Mesenchymal stem cell (in vitro differentiated cells and primary cell): ENCODE measurements at regions not wholly inside any gene's neighbourhood (a gene's known extent, or its start where the extent isn't known, plus 50 kb on each side); places are given as distances from the start of the nearest gene placed in this dataset.

ENCODE experiments used
- DNase-seq: peaks from one replicate; pipeline ENCODE4 v3.0.0-alpha.2; 2013
- H2AFZ ChIP-seq: one replicate; pipeline ENCODE4 v1.6.1; 2013; ENCODE audit warnings: low read depth, mild to moderate bottlenecking, control low read depth, inconsistent platforms, low read length, moderate library complexity
- H2AK5ac ChIP-seq: 2 replicates; pipeline ENCODE4 v1.6.1; 2013; ENCODE audit warnings: low read length, moderate library complexity, mild to moderate bottlenecking, inconsistent platforms; ENCODE audit not compliant: severe bottlenecking
- H2BK120ac ChIP-seq: one replicate; pipeline ENCODE4 v1.6.1; 2013; ENCODE audit warnings: low read depth, mild to moderate bottlenecking, inconsistent platforms, low read length, moderate library complexity
- H2BK12ac ChIP-seq, 2 experiments: one replicate each; pipeline ENCODE4 v1.6.1; 2013; ENCODE audit warnings: inconsistent platforms in 2 of 2, low read length in 2 of 2, mild to moderate bottlenecking in 2 of 2, moderate library complexity in 2 of 2, control low read depth in 1 of 2
- H2BK15ac ChIP-seq: one replicate; pipeline ENCODE4 v1.6.1; 2013; ENCODE audit warnings: mild to moderate bottlenecking, low read depth, inconsistent platforms; ENCODE audit not compliant: poor library complexity, severe bottlenecking
- H2BK5ac ChIP-seq: 2 replicates; pipeline ENCODE4 v1.6.1; 2013; ENCODE audit warnings: low read depth, mild to moderate bottlenecking, low read length, control low read depth, inconsistent platforms; ENCODE audit not compliant: poor library complexity, severe bottlenecking
- H3K14ac ChIP-seq, 2 experiments: one replicate each; pipeline ENCODE4 v1.6.1; 2013; ENCODE audit warnings: inconsistent platforms in 2 of 2, low read length in 2 of 2, control low read depth in 1 of 2, mild to moderate bottlenecking in 1 of 2, moderate library complexity in 1 of 2
- H3K18ac ChIP-seq, 2 experiments: one replicate each; pipeline ENCODE4 v1.6.1; 2013; ENCODE audit warnings: inconsistent platforms in 2 of 2, low read length in 2 of 2, control low read depth in 1 of 2, low read depth in 1 of 2, mild to moderate bottlenecking in 1 of 2
- H3K23ac ChIP-seq, 2 experiments: one replicate each; pipeline ENCODE4 v1.6.1; 2013; ENCODE audit warnings: inconsistent platforms in 2 of 2, low read length in 2 of 2, mild to moderate bottlenecking in 2 of 2, moderate library complexity in 2 of 2, control low read depth in 1 of 2
- H3K27ac ChIP-seq: 2 replicates; pipeline ENCODE4 v1.5.1; 2013; ENCODE audit warnings: mild to moderate bottlenecking, moderate library complexity, low read length, control low read depth, inconsistent platforms; ENCODE audit not compliant: poor library complexity, severe bottlenecking
- H3K27me3 ChIP-seq, 2 experiments: 2 replicates each; pipeline versions ENCODE4 v1.6.1 to v1.7.0; 2013; ENCODE audit warnings: low read length in 2 of 2, mild to moderate bottlenecking in 2 of 2, moderate library complexity in 2 of 2, control low read depth in 1 of 2, inconsistent platforms in 1 of 2; ENCODE audit not compliant: control insufficient read depth in 1 of 2, insufficient read depth in 1 of 2
- H3K36me3 ChIP-seq, 2 experiments: 2 replicates each; pipeline versions ENCODE4 v1.6.1 to v1.7.0; 2013; ENCODE audit warnings: low read length in 2 of 2, control low read depth in 1 of 2, inconsistent platforms in 1 of 2, low read depth in 1 of 2, mild to moderate bottlenecking in 1 of 2; ENCODE audit not compliant: insufficient read depth in 2 of 2, control insufficient read depth in 1 of 2
- H3K4ac ChIP-seq, 2 experiments: one replicate each; pipeline ENCODE4 v1.6.1; 2013; ENCODE audit warnings: inconsistent platforms in 2 of 2, low read length in 2 of 2, mild to moderate bottlenecking in 2 of 2, moderate library complexity in 2 of 2, control low read depth in 1 of 2, low read depth in 1 of 2
- H3K4me1 ChIP-seq: 2 replicates; pipeline ENCODE4 v1.6.1; 2013; ENCODE audit warnings: low read depth, low read length, control low read depth; ENCODE audit not compliant: control insufficient read depth, insufficient read depth
- H3K4me2 ChIP-seq: 2 replicates; pipeline ENCODE4 v1.6.1; 2013; ENCODE audit warnings: low read length, mild to moderate bottlenecking, inconsistent platforms; ENCODE audit not compliant: poor library complexity, severe bottlenecking
- H3K4me3 ChIP-seq, 2 experiments: 2 replicates each; pipeline versions ENCODE4 v1.5.1 to v1.7.0; 2013; ENCODE audit warnings: low read length in 2 of 2, mild to moderate bottlenecking in 2 of 2, control low read depth in 1 of 2, low read depth in 1 of 2; ENCODE audit not compliant: insufficient read depth in 1 of 2
- H3K79me1 ChIP-seq: replicated peaks from 2 replicates; pipeline ENCODE4 v1.6.1; 2013; ENCODE audit warnings: mild to moderate bottlenecking, control low read depth, low read length, inconsistent platforms; ENCODE audit not compliant: poor library complexity, severe bottlenecking
- H3K9ac ChIP-seq: 2 replicates; pipeline ENCODE4 v1.7.0; 2013; ENCODE audit warnings: mild to moderate bottlenecking, low read length, moderate library complexity
- H3K9me3 ChIP-seq: 2 replicates; pipeline ENCODE4 v1.7.0; 2013; ENCODE audit warnings: mild to moderate bottlenecking, low read length; ENCODE audit not compliant: control insufficient read depth
- H4K8ac ChIP-seq: one replicate; pipeline ENCODE4 v1.6.1; 2013; ENCODE audit warnings: inconsistent platforms, mild to moderate bottlenecking, low read length, moderate library complexity
- H4K91ac ChIP-seq: one replicate; pipeline ENCODE4 v1.6.1; 2013; ENCODE audit warnings: mild to moderate bottlenecking, low read length, inconsistent platforms
- WGBS: methylation state at CpG from one replicate; pipeline ENCODE4 v1.1.7; 2013; ENCODE audit warnings: mixed read lengths; 5-methylcytosine and 5-hydroxymethylcytosine counted together

DNA sequence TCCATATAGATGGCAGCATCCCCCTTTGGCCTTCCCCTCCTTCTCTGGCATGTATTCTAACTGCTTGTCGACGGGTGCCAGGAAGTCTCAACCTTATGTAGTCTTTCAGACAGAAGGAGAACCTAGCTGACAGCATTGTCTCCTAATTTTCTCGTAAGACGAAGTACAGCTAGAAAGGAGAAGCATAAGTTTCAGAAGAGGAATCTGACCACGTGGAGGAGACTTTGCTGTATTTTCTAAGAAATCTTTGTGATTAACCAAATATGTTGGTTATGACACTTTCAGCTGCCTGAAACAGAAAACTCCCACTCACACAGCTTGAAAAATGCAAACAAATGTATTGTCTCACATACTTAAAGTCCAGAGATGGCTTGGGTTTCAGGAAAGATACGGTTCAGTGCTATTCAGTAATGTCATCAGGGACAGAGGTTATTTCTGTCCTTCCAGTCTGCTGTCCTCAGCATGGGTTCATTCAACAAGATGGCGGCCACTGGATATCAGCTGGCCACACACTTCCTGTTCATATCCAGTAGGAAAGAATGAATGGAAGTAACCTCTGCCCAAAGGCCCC is 109.5 kb upstream of the ZNF648 start:
- Histone ChIP-seq H3K27me3 (no peaks in the 10 kb centered on the region), H2BK15ac (no peak overlapping the region), H2BK12ac (no peak overlapping the region), H4K8ac (no peak overlapping the region), H2AFZ (no peak overlapping the region), H2BK5ac (no peak overlapping the region), H4K91ac (no peak overlapping the region), H3K9ac (no peak overlapping the region), H3K79me1 (no peaks in the 10 kb centered on the region), H3K4ac (no peak overlapping the region), H3K27ac (no peak overlapping the region), H3K9me3 (no peaks in the 10 kb centered on the region), H3K4me1 (no peaks in the 10 kb centered on the region), H3K14ac (no peak overlapping the region), H3K23ac (no peak overlapping the region), H3K4me2 (no peak overlapping the region), H2BK120ac (no peak overlapping the region), H2AK5ac (no peak overlapping the region), H3K18ac (no peak overlapping the region), H3K4me3 (no peak overlapping the region), H3K36me3 (no peaks in the 10 kb centered on the region)
- 79% methylated on average over 5 of the region's 7 CpGs for WGBS
- no peak for DNase-seq

- H3K27ac ChIP-seq, result no peak overlapping the region
- H2BK5ac ChIP-seq, result no peak overlapping the region
- no peak overlapping the region for H4K91ac ChIP-seq
- no peak overlapping the region for H2BK15ac ChIP-seq
- no peak overlapping the region for H3K4ac ChIP-seq
- no peak overlapping the region for H3K9ac ChIP-seq
- no peak overlapping the region for H2AK5ac ChIP-seq
- no peaks in the 10 kb centered on the region for H3K27me3 ChIP-seq
- 62% methylated on average over 8 of the region's 9 CpGs for WGBS
- H3K36me3 ChIP-seq, result no peaks in the 10 kb centered on the region
- no peak for DNase-seq
- no peaks in the 10 kb centered on the region for H3K4me1 ChIP-seq
- H3K23ac ChIP-seq, result no peak overlapping the region
- no peak overlapping the region for H3K4me3 ChIP-seq
- no peak overlapping the region for H2AFZ ChIP-seq
- H2BK120ac ChIP-seq, result no peak overlapping the region
- no peak overlapping the region for H3K18ac ChIP-seq
- no peak overlapping the region for H2BK12ac ChIP-seq
- H3K9me3 ChIP-seq, result no peaks in the 10 kb centered on the region
- H3K4me2 ChIP-seq, result no peak overlapping the region
- no peak overlapping the region for H4K8ac ChIP-seq
- no peaks in the 10 kb centered on the region for H3K79me1 ChIP-seq
- no peak overlapping the region for H3K14ac ChIP-seq
Measured at GRCh38 chr1:182169203-182169602, 107.7 kb upstream of the ZNF648 start.

GRCh38 chr1:182166750-182167149 is 105.2 kb upstream of the ZNF648 start:
- H3K4me3 ChIP-seq, result no peak overlapping the region
- no peak overlapping the region for H2BK120ac ChIP-seq
- DNase-seq, result no peak
- H3K4me1 ChIP-seq, result no peaks in the 10 kb centered on the region
- H4K8ac ChIP-seq, result no peak overlapping the region
- no peak overlapping the region for H4K91ac ChIP-seq
- no peak overlapping the region for H3K27ac ChIP-seq
- 100% methylated on average over 1 of the region's 1 CpG for WGBS
- H2BK15ac ChIP-seq, result no peak overlapping the region
- H3K4me2 ChIP-seq, result no peak overlapping the region
- H3K18ac ChIP-seq, result no peak overlapping the region
- H3K27me3 ChIP-seq, result no peaks in the 10 kb centered on the region
- H3K79me1 ChIP-seq, result no peaks in the 10 kb centered on the region
- no peak overlapping the region for H3K9ac ChIP-seq
- no peak overlapping the region for H2BK12ac ChIP-seq
- no peak overlapping the region for H3K14ac ChIP-seq
- H3K23ac ChIP-seq, result no peak overlapping the region
- H3K36me3 ChIP-seq, result no peaks in the 10 kb centered on the region
- H3K9me3 ChIP-seq, result no peaks in the 10 kb centered on the region
- no peak overlapping the region for H3K4ac ChIP-seq
- no peak overlapping the region for H2BK5ac ChIP-seq
- H2AK5ac ChIP-seq, result no peak overlapping the region
- H2AFZ ChIP-seq, result no peak overlapping the region

- no peaks in the 10 kb centered on the region for H3K27me3 ChIP-seq
- H3K18ac ChIP-seq, result no peak overlapping the region
- H3K9me3 ChIP-seq, result no peaks in the 10 kb centered on the region
- no peaks in the 10 kb centered on the region for H3K4me1 ChIP-seq
- no peak overlapping the region for H4K8ac ChIP-seq
- WGBS, result 93% methylated on average over 5 of the region's 5 CpGs
- H3K4me2 ChIP-seq, result no peak overlapping the region
- no peak overlapping the region for H4K91ac ChIP-seq
- no peak overlapping the region for H3K14ac ChIP-seq
- no peak overlapping the region for H2AFZ ChIP-seq
- no peak overlapping the region for H2BK15ac ChIP-seq
- H2BK5ac ChIP-seq, result no peak overlapping the region
- DNase-seq, result no peak
- no peak overlapping the region for H3K27ac ChIP-seq
- H2BK120ac ChIP-seq, result no peak overlapping the region
- no peak overlapping the region for H3K4me3 ChIP-seq
- H3K23ac ChIP-seq, result no peak overlapping the region
- H3K9ac ChIP-seq, result no peak overlapping the region
- no peaks in the 10 kb centered on the region for H3K79me1 ChIP-seq
- no peaks in the 10 kb centered on the region for H3K36me3 ChIP-seq
- H2BK12ac ChIP-seq, result no peak overlapping the region
- H2AK5ac ChIP-seq, result no peak overlapping the region
- no peak overlapping the region for H3K4ac ChIP-seq
Measured at GRCh38 chr1:182166321-182166720, 104.8 kb upstream of the ZNF648 start.
